Natural killer cell (primary cell): ENCODE measurements at regions not wholly inside any gene's neighbourhood (a gene's known extent, or its start where the extent isn't known, plus 50 kb on each side); places are given as distances from the start of the nearest gene placed in this dataset.
"Not testable (repeated sequence)": the region's sequence is repeated elsewhere in the genome, so short reads cannot be mapped to it uniquely, and the experiment has no call there.

Experiments
- ATAC-seq, 3 donors: fragments of 150-1000 bp in 2 of 3; fragments of 200-7000 bp in 1 of 3; cut with Tn5 transposase; 1 replicate in 1 of 3; 2 replicates in 2 of 3; pipeline ENCODE4 v1.10.0; 2021; ENCODE audit warnings: mild to moderate bottlenecking in 2 of 3, moderate library complexity in 2 of 3
- DNase-seq, 2 donors: peaks; one replicate each; pipeline versions ENCODE4 v3.0.0 to v3.0.0-alpha.2; 2013 to 2021; ENCODE audit warnings: mixed read lengths in 1 of 2
- H3K27ac ChIP-seq: one replicate; pipeline ENCODE4 v1.5.1; 2013; ENCODE audit warnings: mild to moderate bottlenecking, low read length
- H3K27me3 ChIP-seq: one replicate; pipeline ENCODE4 v1.6.1; 2013; ENCODE audit warnings: low read length; ENCODE audit not compliant: control insufficient read depth, insufficient read depth
- H3K36me3 ChIP-seq: one replicate; pipeline ENCODE4 v1.6.1; 2013; ENCODE audit warnings: low read length; ENCODE audit not compliant: control insufficient read depth, insufficient read depth
- H3K4me1 ChIP-seq: one replicate; pipeline ENCODE4 v1.6.1; 2013; ENCODE audit warnings: low read length; ENCODE audit not compliant: control insufficient read depth, insufficient read depth
- H3K4me3 ChIP-seq: one replicate; pipeline ENCODE4 v1.5.1; 2013; ENCODE audit warnings: low read length
- H3K9me3 ChIP-seq: one replicate; pipeline ENCODE4 v1.6.1; 2013; ENCODE audit warnings: low read length; ENCODE audit not compliant: control insufficient read depth, insufficient read depth
- H3K27ac Mint-ChIP-seq, 2 donors: one replicate each; pipeline ENCODE4 v1.8.0; 2022; ENCODE audit warnings: mild to moderate bottlenecking in 2 of 2, mixed read lengths in 2 of 2, moderate library complexity in 1 of 2
- H3K27me3 Mint-ChIP-seq, 2 donors: one replicate each; pipeline ENCODE4 v1.8.0; 2022; ENCODE audit warnings: low read depth in 2 of 2, mixed read lengths in 2 of 2
- H3K36me3 Mint-ChIP-seq: one replicate; pipeline ENCODE4 v1.8.0; 2022; ENCODE audit warnings: mixed read lengths
- H3K4me1 Mint-ChIP-seq, 2 donors: one replicate each; pipeline ENCODE4 v1.8.0; 2022; ENCODE audit warnings: mixed read lengths in 2 of 2
- H3K4me3 Mint-ChIP-seq: one replicate; pipeline ENCODE4 v1.8.0; 2022; ENCODE audit warnings: mild to moderate bottlenecking, moderate library complexity, mixed read lengths
- H3K9me3 Mint-ChIP-seq, 2 donors: one replicate each; pipeline ENCODE4 v1.8.0; 2022; ENCODE audit warnings: mixed read lengths in 2 of 2
- WGBS: methylation state at CpG from one replicate; pipeline ENCODE4 v1.1.7; 2013; ENCODE audit warnings: missing lambda C conversion rate; ENCODE audit not compliant: insufficient coverage; 5-methylcytosine and 5-hydroxymethylcytosine counted together
- intact Hi-C: fragments of 100-400 bp; cut with micrococcal nuclease; formaldehyde crosslinking; loops from one replicate; pipeline ENCODE4 v1.14.2; 2022
- TF ChIP-seq, protein P1 (sequence below): fragments of 200-600 bp; IDR thresholded peaks from one replicate; pipeline ENCODE4 v1.8.0; 2022; ENCODE audit warnings: antibody characterized with exemption

DNA sequence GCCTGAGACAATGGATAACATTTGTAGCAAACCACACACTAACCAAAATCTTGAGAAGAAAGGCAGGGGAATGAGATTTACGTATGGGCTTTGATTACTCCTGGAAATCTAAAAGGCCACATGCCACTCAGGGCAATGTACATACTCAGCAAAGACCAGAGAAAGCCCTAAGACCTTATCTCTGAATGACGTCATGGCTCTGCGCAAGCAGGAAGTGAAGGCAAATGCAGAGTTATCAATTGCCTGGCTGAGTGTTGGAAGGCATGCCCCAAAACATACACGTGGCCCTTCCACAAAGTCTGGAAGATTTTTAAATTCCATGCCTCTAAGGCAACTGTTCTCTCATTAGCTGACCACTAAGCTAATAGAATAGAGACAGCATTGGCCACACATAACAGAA, 90.9 kb upstream of the NRBF2 start:
- peaks cover 5% of the 10 kb centered on the region for H3K36me3 Mint-ChIP-seq
- peaks cover 0 to 7% of the 10 kb centered on the region in 2 donors for H3K9me3 Mint-ChIP-seq
- TF ChIP-seq, protein P1, sequence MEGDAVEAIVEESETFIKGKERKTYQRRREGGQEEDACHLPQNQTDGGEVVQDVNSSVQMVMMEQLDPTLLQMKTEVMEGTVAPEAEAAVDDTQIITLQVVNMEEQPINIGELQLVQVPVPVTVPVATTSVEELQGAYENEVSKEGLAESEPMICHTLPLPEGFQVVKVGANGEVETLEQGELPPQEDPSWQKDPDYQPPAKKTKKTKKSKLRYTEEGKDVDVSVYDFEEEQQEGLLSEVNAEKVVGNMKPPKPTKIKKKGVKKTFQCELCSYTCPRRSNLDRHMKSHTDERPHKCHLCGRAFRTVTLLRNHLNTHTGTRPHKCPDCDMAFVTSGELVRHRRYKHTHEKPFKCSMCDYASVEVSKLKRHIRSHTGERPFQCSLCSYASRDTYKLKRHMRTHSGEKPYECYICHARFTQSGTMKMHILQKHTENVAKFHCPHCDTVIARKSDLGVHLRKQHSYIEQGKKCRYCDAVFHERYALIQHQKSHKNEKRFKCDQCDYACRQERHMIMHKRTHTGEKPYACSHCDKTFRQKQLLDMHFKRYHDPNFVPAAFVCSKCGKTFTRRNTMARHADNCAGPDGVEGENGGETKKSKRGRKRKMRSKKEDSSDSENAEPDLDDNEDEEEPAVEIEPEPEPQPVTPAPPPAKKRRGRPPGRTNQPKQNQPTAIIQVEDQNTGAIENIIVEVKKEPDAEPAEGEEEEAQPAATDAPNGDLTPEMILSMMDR, result no peak
- H3K4me3 Mint-ChIP-seq, result no peak overlapping the region
- intact Hi-C loops, result no loop called here
- H3K4me1 ChIP-seq, result no peaks in the 10 kb centered on the region
- H3K4me3 ChIP-seq, result no peak overlapping the region
- peaks cover 8% of the 10 kb centered on the region for H3K27me3 ChIP-seq
- ATAC-seq (no peak), DNase-seq (no peak)
- peaks cover 35 to 55% of the 10 kb centered on the region in 2 donors for H3K27me3 Mint-ChIP-seq
- WGBS, result 88% methylated on average over 4 of the region's 4 CpGs
- no peak overlapping the region for H3K27ac Mint-ChIP-seq
- H3K36me3 ChIP-seq, result no peaks in the 10 kb centered on the region
- peaks cover 9% of the 10 kb centered on the region for H3K9me3 ChIP-seq
- H3K4me1 Mint-ChIP-seq, result no peaks in the 10 kb centered on the region
- H3K27ac ChIP-seq, result no peak overlapping the region

DNA sequence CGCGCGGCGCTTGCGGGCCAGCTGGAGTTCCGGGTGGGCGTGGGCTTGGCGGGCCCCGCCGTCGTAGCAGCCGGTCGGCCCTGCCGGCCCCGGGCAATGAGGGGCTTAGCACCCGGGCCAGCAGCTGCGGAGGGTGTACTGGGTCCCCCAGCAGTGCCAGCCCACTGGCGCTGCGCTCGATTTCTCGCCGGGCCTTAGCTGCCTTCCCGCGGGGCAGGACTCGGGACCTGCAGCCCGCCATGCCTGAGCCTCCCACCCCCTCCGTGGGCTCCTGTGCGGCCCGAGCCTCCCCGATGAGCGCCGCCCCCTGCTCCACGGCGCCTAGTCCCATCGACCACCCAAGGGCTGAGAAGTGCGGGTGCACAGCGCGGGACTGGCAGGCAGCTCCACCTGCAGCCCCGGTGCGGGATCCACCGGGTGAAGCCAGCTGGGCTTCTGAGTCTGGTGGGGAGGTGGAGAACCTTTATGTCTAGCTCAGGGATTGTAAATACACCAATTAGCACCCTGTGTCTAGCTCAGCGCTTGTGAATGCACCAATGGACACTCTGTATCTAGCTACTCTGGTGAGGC, 99.4 kb upstream of the NRBF2 start:
- H3K27ac ChIP-seq, H3K4me1 Mint-ChIP-seq, H3K4me3 ChIP-seq, DNase-seq, intact Hi-C loops, H3K4me3 Mint-ChIP-seq, H3K36me3 ChIP-seq, H3K4me1 ChIP-seq, H3K36me3 Mint-ChIP-seq, ATAC-seq, H3K9me3 ChIP-seq, H3K9me3 Mint-ChIP-seq, H3K27ac Mint-ChIP-seq, H3K27me3 Mint-ChIP-seq, H3K27me3 ChIP-seq: not testable (repeated sequence)
- 95% methylated on average over 39 of the region's 42 CpGs for whole genome bisulfite sequencing

DNA sequence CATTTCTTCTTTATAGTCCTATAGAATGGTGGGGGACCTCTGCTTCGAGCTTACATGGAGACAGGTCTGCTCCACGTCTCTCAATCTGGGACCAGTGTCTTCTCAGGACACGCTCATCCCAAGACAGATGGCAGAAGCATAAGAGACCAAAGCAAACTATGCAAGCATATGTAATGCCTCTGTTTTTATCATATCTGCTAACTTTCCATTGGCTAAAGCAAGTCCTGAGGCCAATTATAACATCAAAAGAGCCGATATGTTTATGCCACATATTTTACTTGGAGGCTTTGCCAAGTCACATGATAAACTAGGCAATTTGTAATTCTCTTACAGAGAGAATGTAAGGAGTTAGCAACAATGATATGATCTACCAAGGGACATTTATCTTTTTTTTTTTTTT, 102.6 kb upstream of the NRBF2 start:
- TF ChIP-seq, protein P1, result no peak
- H3K27me3 Mint-ChIP-seq, result peaks cover 6 to 23% of the 10 kb centered on the region in 2 donors

DNA sequence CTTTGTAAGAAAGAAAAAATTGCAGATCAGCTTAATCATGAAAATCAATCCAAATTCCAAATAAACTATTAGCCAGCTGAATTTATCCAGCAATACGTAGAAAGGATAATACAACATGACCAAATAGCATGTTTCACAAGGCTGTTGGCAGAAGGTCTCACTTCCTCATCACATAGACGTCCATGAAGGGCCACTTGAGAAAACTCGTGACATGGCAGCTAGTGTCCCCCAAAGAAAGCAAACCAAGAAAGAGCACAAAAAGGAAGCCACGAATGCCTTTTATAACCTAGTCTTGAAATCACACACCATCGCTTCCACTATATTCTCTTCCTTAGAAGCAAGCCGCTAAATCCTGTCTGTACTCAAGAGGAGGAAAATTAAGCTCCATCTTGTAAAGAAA, 105.6 kb upstream of the NRBF2 start:
- no peak for DNase-seq
- no peak for ATAC-seq
- intact Hi-C loops, result no loop called here
- Mint-ChIP-seq H3K36me3 (no peaks in the 10 kb centered on the region), H3K4me1 (no peaks in the 10 kb centered on the region), H3K4me3 (no peak overlapping the region), H3K27me3 (peaks cover 10 to 26% of the 10 kb centered on the region in 2 donors), H3K27ac (no peak overlapping the region), H3K9me3 (no peaks in the 10 kb centered on the region)
- Histone ChIP-seq H3K9me3 (no peaks in the 10 kb centered on the region), H3K4me1 (no peaks in the 10 kb centered on the region), H3K4me3 (no peak overlapping the region), H3K27me3 (no peaks in the 10 kb centered on the region), H3K27ac (no peak overlapping the region), H3K36me3 (no peaks in the 10 kb centered on the region)
- 78% methylated on average over 4 of the region's 6 CpGs for WGBS
- TF ChIP-seq, protein P1, result no peak

More for the DNA sequence above, 102.6 kb upstream of the NRBF2 start:
- Histone ChIP-seq H3K27me3 (no peaks in the 10 kb centered on the region), H3K4me3 (no peak overlapping the region), H3K4me1 (no peaks in the 10 kb centered on the region), H3K36me3 (no peaks in the 10 kb centered on the region), H3K9me3 (no peaks in the 10 kb centered on the region), H3K27ac (no peak overlapping the region)
- H3K27ac Mint-ChIP-seq, result no peak overlapping the region
- no peak for ATAC-seq
- H3K4me3 Mint-ChIP-seq, result no peak overlapping the region
- no peaks in the 10 kb centered on the region for H3K4me1 Mint-ChIP-seq
- H3K36me3 Mint-ChIP-seq, result no peaks in the 10 kb centered on the region
- H3K9me3 Mint-ChIP-seq, result no peaks in the 10 kb centered on the region
- no peak for DNase-seq
- WGBS, result 97% methylated on average over 4 of the region's 4 CpGs
- intact Hi-C loops, result no loop called here
